Retinal pigment epithelial cell (primary cell): ENCODE measurements at regions not wholly inside any gene's neighbourhood (a gene's known extent, or its start where the extent isn't known, plus 50 kb on each side); places are given as distances from the start of the nearest gene placed in this dataset.

Source experiments
- DNase-seq: peaks from one replicate; pipeline ENCODE4 v3.0.0-alpha.2; 2010; ENCODE audit warnings: low read depth
- H3K4me3 ChIP-seq: 2 replicates; pipeline ENCODE4 v1.5.1; 2011; ENCODE audit warnings: mild to moderate bottlenecking, low read length, control low read depth, moderate library complexity
- CTCF ChIP-seq: conservative IDR thresholded peaks from 2 replicates; pipeline ENCODE4 v1.5.1; 2011; ENCODE audit warnings: low read depth, low read length, control low read depth, inconsistent platforms

DNA sequence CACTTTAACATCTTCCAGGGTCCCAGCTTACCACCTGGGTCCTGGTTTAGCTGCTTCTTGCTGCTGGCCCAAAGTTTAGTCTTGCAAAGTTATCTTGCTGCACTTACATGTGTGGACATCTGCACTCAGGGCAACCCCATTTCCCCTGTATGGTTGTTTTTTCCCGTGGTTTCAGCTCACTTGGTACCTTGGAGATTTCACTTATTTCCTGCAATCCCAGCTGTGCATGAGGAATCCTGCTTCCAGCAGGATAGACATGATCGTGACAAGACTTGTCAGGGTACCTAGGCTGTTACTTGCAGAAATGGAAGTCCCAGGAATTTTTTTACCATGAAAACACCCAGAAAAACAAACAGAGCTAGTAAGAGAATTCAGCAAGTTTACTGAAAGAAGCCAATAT, 95.9 kb upstream of the LEP start:
- DNase-seq, result no peak
- H3K4me3 ChIP-seq, result no peak overlapping the region
- TF ChIP-seq CTCF, result no peak

- no peak overlapping the region for H3K4me3 ChIP-seq
- DNase-seq, result no peak
- TF ChIP-seq CTCF, result no peak
Measured at GRCh38 chr7:128146052-128146451, 95.0 kb upstream of the LEP start.

- TF ChIP-seq CTCF, result no peak
- no peak for DNase-seq
- H3K4me3 ChIP-seq, result no peak overlapping the region
Measured at GRCh38 chr7:128148676-128149075, 92.4 kb upstream of the LEP start.

GRCh38 chr7:128150223-128150865, 90.7 kb upstream of the LEP start:
- TF ChIP-seq CTCF, result no peak
- H3K4me3 ChIP-seq, result no peak overlapping the region
- DNase-seq, result no peak

DNA sequence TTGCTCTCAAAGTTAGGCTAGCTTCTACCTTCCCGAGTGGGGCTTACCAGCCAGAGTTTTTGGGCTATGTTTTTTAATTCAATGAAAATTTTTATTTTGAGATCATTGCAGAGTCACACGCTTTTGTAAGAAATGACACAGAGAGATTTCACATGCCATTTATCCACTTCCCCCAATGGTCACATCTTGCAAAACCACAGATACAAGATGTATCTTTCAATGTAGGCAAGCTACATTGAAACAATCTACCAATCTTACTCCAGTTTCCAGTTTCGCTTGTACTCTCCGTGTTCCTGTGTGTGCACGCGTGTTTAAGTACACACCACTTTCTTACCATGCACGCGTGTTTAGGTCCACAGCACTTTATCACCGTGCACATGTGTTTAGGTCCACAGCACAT, 89.4 kb upstream of the LEP start:
- no peak overlapping the region for H3K4me3 ChIP-seq
- TF ChIP-seq CTCF, result no peak
- no peak for DNase-seq

GRCh38 chr7:128152721-128153120, 88.4 kb upstream of the LEP start:
- no peak for DNase-seq
- TF ChIP-seq CTCF, result no peak
- H3K4me3 ChIP-seq, result no peak overlapping the region

DNA sequence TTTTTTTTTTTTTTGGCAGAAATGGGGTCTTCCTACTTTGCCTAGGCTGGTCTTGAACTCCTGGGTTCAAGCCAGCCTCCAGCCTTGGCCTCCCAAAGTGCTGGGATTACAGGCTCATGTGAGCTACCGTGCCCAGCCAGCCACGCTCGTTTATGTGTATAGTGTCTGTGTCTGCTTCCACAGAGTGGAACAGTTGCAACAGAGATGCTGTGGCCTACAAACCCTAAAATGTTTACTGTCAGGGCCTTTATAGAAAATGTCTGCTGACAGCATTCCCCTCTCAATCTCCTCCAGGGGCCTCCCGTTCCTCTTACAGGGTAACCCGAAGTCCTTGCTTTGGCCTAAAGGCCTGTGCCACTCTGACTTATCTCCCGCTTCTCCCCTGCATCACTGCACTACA, 87.6 kb upstream of the LEP start:
- TF ChIP-seq CTCF, result no peak
- no peak overlapping the region for H3K4me3 ChIP-seq
- no peak for DNase-seq
